ENCODE measurements at regions not wholly inside any gene's neighbourhood (a gene's known extent, or its start where the extent isn't known, plus 50 kb on each side); places are given as distances from the start of the nearest gene placed in this dataset.

DNA sequence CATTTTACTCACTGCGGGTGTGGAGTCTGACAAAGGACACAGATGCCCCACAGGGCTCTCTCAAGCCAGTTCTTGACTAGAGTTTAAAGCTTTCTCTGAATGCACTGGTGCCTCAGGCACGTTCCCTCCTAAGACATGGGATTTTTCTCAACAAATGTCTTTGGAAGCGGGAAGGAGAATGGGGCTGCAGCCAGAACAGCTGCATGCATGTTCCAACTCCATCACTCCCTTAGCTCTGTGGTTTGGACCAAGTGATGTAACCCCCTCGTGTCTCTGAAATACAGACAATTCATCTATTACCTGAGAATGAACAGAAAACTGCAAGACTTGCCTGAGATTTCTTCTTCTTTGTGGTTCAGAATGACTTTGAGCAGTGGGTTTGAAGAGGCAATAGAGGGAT, 141.7 kb upstream of the SERPINE2 start:
- H2BK5ac ChIP-seq (ENCODE audit: insufficient read length, low read length) = no peak overlapping the region
- no peaks in the 10 kb centered on the region for H3K27me3 ChIP-seq (ENCODE audit: insufficient read depth, low read length)
- H3K56ac ChIP-seq (ENCODE audit: insufficient read length, low read depth, low read length) = no peak overlapping the region
- H3K9me3 ChIP-seq (ENCODE audit: control insufficient read depth, low read depth, low read length) = no peaks in the 10 kb centered on the region
- Mint-ChIP-seq H3K9me3 (no peaks in the 10 kb centered on the region), H3K27me3 (ENCODE audit: low read depth) (no peaks in the 10 kb centered on the region; the same call in 1 of the 2 replicates), H3K27ac (no peak overlapping the region), H3K4me3 (no peak overlapping the region), H3K4me1 (peaks cover 5% of the 10 kb centered on the region in 2 experiments; a peak in 3 of 4 replicates), H3K36me3 (ENCODE audit: insufficient read depth in 1 of 3, low read depth in 3 of 3) (no peaks in the 10 kb centered on the region)
- no peak overlapping the region for H3K9ac ChIP-seq (ENCODE audit: extremely low read depth, insufficient read length, low read length)
- H3K4me2 ChIP-seq (ENCODE audit: insufficient read depth, insufficient read length, low read length) = no peak overlapping the region
- no peak overlapping the region for H2BK20ac ChIP-seq (ENCODE audit: low read depth, low read length, poor library complexity, severe bottlenecking)
- no peak overlapping the region for H3T11ph ChIP-seq (ENCODE audit: low read length)
- H4K91ac ChIP-seq (ENCODE audit: insufficient read length, low read depth, low read length) = no peak overlapping the region
- no peak overlapping the region for H3K18ac ChIP-seq (ENCODE audit: insufficient read length, low read depth, low read length)
- no peak overlapping the region for H2BK12ac ChIP-seq (ENCODE audit: insufficient read length, low read depth, low read length)
- no peak overlapping the region for H3K27ac ChIP-seq (ENCODE audit: insufficient read length, low read depth, low read length)
- no peaks in the 10 kb centered on the region for H4K20me1 ChIP-seq (ENCODE audit: control insufficient read depth, insufficient read depth, insufficient read length)
- H3K4me1 ChIP-seq (ENCODE audit: insufficient read depth, low read length) = no peaks in the 10 kb centered on the region
- H2AK5ac ChIP-seq (ENCODE audit: insufficient read length, low read length) = no peak overlapping the region
- no peak overlapping the region for H4K5ac ChIP-seq (ENCODE audit: insufficient read length, low read depth, low read length)
- H3K23me2 ChIP-seq (ENCODE audit: insufficient read length, low read depth, low read length, poor library complexity, severe bottlenecking) = no peaks in the 10 kb centered on the region
- no peak overlapping the region for H3K23ac ChIP-seq (ENCODE audit: insufficient read length, low read depth, low read length)
- H3K4ac ChIP-seq (ENCODE audit: low read depth, low read length) = no peak overlapping the region
- no peaks in the 10 kb centered on the region for H3K79me2 ChIP-seq (ENCODE audit: insufficient read depth, low read length)
- no peak for TF ChIP-seq CTCF (conservative IDR thresholded peaks at IDR 0.05)
- no peaks in the 10 kb centered on the region for H3K79me1 ChIP-seq (ENCODE audit: insufficient read depth, low read depth, low read length, poor library complexity, severe bottlenecking)
- H2BK120ac ChIP-seq (ENCODE audit: low read depth, low read length, poor library complexity, severe bottlenecking) = no peak overlapping the region
- H2AFZ ChIP-seq (ENCODE audit: low read length) = no peak overlapping the region
- no peak for DNase-seq
- no peak overlapping the region for H3K14ac ChIP-seq (ENCODE audit: insufficient read depth, low read length)
- no peak overlapping the region for H2BK15ac ChIP-seq (ENCODE audit: low read depth, low read length)
- H4K8ac ChIP-seq (replicated peaks; ENCODE audit: insufficient read length, low read depth, low read length) = no peak overlapping the region
- WGBS (ENCODE audit: extremely low coverage, insufficient read length, low lambda C conversion rate) = no CpG with 5 or more reads among the region's 4 CpGs

Measured in H9 (cell line).